PC-3 (cell line): ENCODE measurements at regions not wholly inside any gene's neighbourhood (a gene's known extent, or its start where the extent isn't known, plus 50 kb on each side); places are given as distances from the start of the nearest gene placed in this dataset.

ENCODE experiments used
- ATAC-seq: fragments of 200-7000 bp; cut with Tn5 transposase; 2 replicates; pipeline ENCODE4 v1.9.1; 2020; ENCODE audit warnings: mild to moderate bottlenecking, moderate library complexity
- BruUV-seq: library from RNA; stranded (reverse); fragments of 400-500 nt; replicated peaks from 2 replicates; lab custom pipeline; 2021; lab: Mats Ljungman, UMichigan
- CTCF ChIA-PET: fragments of 300-600 bp; sonication (Branson Sonifier 250); formaldehyde crosslinking; loops from one replicate; lab custom pipeline; 2022; ENCODE audit warnings: antibody characterized with exemption; lab: Charles Lee
- POLR2A ChIA-PET: fragments of 300-600 bp; sonication (Branson Sonifier 250); formaldehyde crosslinking; loops from one replicate; lab custom pipeline; 2022; ENCODE audit warnings: antibody characterized with exemption; ENCODE audit not compliant: unreplicated experiment; lab: Charles Lee
- DNase-seq: peaks from one replicate; pipeline ENCODE4 v3.0.0-alpha.2; 2015
- H2AFZ ChIP-seq: fragments of 300-600 bp; sonication (generic); 2 replicates; pipeline ENCODE4 v1.6.0; 2016; ENCODE audit warnings: antibody characterized with exemption, low read length
- H3F3A ChIP-seq: fragments of 300-600 bp; sonication (generic); one replicate; pipeline ENCODE4 v1.6.0; 2017; ENCODE audit warnings: antibody characterized with exemption, low read length, control low read depth, mild to moderate bottlenecking; ENCODE audit not compliant: unreplicated experiment
- H3K27ac ChIP-seq: fragments of 300-600 bp; sonication (generic); 2 replicates; pipeline ENCODE4 v1.5.1; 2016; ENCODE audit warnings: mild to moderate bottlenecking, low read length
- H3K27me3 ChIP-seq: fragments of 300-600 bp; sonication (generic); 2 replicates; pipeline ENCODE4 v1.6.1; 2016; ENCODE audit warnings: low read length, mixed read lengths
- H3K36me3 ChIP-seq: fragments of 300-600 bp; sonication (generic); 2 replicates; pipeline ENCODE4 v1.6.1; 2016; ENCODE audit warnings: low read depth, mixed run types, low read length, mixed read lengths
- H3K4me1 ChIP-seq: fragments of 300-600 bp; sonication (generic); 2 replicates; pipeline ENCODE4 v1.5.1; 2016; ENCODE audit warnings: low read length; ENCODE audit not compliant: insufficient read depth
- H3K4me2 ChIP-seq: fragments of 300-600 bp; sonication (generic); 2 replicates; pipeline ENCODE4 v1.6.0; 2016; ENCODE audit warnings: low read length
- H3K4me3 ChIP-seq: fragments of 300-600 bp; sonication (generic); 2 replicates; pipeline ENCODE4 v1.5.1; 2016; ENCODE audit warnings: mild to moderate bottlenecking, low read length, mixed read lengths
- H3K79me2 ChIP-seq: fragments of 300-600 bp; sonication (generic); 2 replicates; pipeline ENCODE4 v1.6.1; 2017; ENCODE audit warnings: low read length, mixed read lengths
- H3K9ac ChIP-seq: fragments of 300-600 bp; sonication (generic); 2 replicates; pipeline ENCODE4 v1.6.0; 2016; ENCODE audit warnings: mild to moderate bottlenecking, low read length
- H3K9me2 ChIP-seq: fragments of 300-600 bp; sonication (generic); replicated peaks from 2 replicates; pipeline ENCODE4 v1.6.1; 2016; ENCODE audit warnings: mixed run types, low read length, mixed read lengths
- H3K9me3 ChIP-seq: fragments of 300-600 bp; sonication (generic); 2 replicates; pipeline ENCODE4 v1.6.1; 2016; ENCODE audit warnings: low read length, mixed read lengths
- H4K20me1 ChIP-seq: fragments of 300-600 bp; sonication (generic); 2 replicates; pipeline ENCODE4 v1.6.1; 2016; ENCODE audit warnings: low read length, mixed read lengths
- EZH2 ChIP-seq: fragments of 300-600 bp; sonication (generic); IDR thresholded peaks from one replicate; pipeline ENCODE4 v1.6.1; 2017; ENCODE audit warnings: antibody characterized with exemption, mild to moderate bottlenecking, low read length; ENCODE audit not compliant: unreplicated experiment
- EZH2phosphoT487 ChIP-seq: fragments of 300-600 bp; sonication (generic); IDR thresholded peaks from 2 replicates; pipeline ENCODE4 v1.6.1; 2018; ENCODE audit warnings: mild to moderate bottlenecking, antibody characterized with exemption, low read length, borderline replicate concordance
- intact Hi-C: fragments of 100-400 bp; cut with micrococcal nuclease; formaldehyde crosslinking; loops from 2 replicates; pipeline ENCODE4 v1.9.0; 2023
- TF ChIP-seq, protein P1 (sequence below): fragments of 300-600 bp; sonication (generic); conservative IDR thresholded peaks from 2 replicates; pipeline ENCODE4 v1.5.1; 2017; ENCODE audit warnings: antibody characterized with exemption, low read depth, mild to moderate bottlenecking, low read length

DNA sequence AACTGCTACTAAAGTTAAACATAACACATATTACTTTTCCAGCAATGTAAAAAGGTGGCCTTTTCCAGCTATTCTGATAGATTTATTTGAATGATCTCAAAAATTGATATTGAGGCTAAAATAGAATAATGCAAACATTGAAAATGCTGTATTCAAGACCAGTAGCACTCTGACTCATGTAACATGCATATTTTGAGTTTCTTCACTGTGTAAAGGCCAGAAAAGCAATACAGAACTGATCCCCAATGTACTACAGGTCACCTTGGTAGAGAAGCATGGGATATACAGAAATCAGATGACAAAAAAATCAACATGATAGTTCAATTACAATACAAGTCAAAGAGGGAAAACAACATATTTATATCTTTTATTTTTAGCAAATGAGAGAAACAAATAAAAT, 419.6 kb downstream of the DIPK2A start:
- no peak overlapping the region for H3K4me3 ChIP-seq
- no TSS peak for BruUV-seq
- H3K27ac ChIP-seq, result no peak overlapping the region
- no peaks in the 10 kb centered on the region for H3K79me2 ChIP-seq
- TF ChIP-seq, protein P1, sequence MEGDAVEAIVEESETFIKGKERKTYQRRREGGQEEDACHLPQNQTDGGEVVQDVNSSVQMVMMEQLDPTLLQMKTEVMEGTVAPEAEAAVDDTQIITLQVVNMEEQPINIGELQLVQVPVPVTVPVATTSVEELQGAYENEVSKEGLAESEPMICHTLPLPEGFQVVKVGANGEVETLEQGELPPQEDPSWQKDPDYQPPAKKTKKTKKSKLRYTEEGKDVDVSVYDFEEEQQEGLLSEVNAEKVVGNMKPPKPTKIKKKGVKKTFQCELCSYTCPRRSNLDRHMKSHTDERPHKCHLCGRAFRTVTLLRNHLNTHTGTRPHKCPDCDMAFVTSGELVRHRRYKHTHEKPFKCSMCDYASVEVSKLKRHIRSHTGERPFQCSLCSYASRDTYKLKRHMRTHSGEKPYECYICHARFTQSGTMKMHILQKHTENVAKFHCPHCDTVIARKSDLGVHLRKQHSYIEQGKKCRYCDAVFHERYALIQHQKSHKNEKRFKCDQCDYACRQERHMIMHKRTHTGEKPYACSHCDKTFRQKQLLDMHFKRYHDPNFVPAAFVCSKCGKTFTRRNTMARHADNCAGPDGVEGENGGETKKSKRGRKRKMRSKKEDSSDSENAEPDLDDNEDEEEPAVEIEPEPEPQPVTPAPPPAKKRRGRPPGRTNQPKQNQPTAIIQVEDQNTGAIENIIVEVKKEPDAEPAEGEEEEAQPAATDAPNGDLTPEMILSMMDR, result no peak
- TF ChIP-seq EZH2 (no peak), EZH2phosphoT487 (no peak)
- no peaks in the 10 kb centered on the region for H4K20me1 ChIP-seq
- ChIA-PET CTCF (no interaction called here), POLR2A (no interaction called here)
- no peak overlapping the region for H2AFZ ChIP-seq
- no peak overlapping the region for H3K9ac ChIP-seq
- DNase-seq (no peak), ATAC-seq (no peak)
- no peaks in the 10 kb centered on the region for H3K9me2 ChIP-seq
- no peaks in the 10 kb centered on the region for H3K36me3 ChIP-seq
- intact Hi-C loops, result no loop called here
- no peaks in the 10 kb centered on the region for H3F3A ChIP-seq
- peaks cover 14% of the 10 kb centered on the region for H3K4me1 ChIP-seq
- no peaks in the 10 kb centered on the region for H3K27me3 ChIP-seq
- H3K4me2 ChIP-seq, result no peak overlapping the region
- no peaks in the 10 kb centered on the region for H3K9me3 ChIP-seq

- no peaks in the 10 kb centered on the region for H4K20me1 ChIP-seq
- no peak overlapping the region for H3K4me3 ChIP-seq
- BruUV-seq, result no TSS peak
- no peaks in the 10 kb centered on the region for H3K9me2 ChIP-seq
- peaks cover 14% of the 10 kb centered on the region for H3K4me1 ChIP-seq
- no peaks in the 10 kb centered on the region for H3K27me3 ChIP-seq
- no peaks in the 10 kb centered on the region; the same call in 1 of the 2 replicates for H3K36me3 ChIP-seq
- H3K79me2 ChIP-seq, result no peaks in the 10 kb centered on the region
- H3F3A ChIP-seq, result no peaks in the 10 kb centered on the region
- TF ChIP-seq EZH2, result no peak
- TF ChIP-seq, protein P1, result no peak
- TF ChIP-seq EZH2phosphoT487, result no peak
- H2AFZ ChIP-seq, result no peak overlapping the region
- peak overlapping the region; percentile 62 for H3K27ac ChIP-seq
- intact Hi-C loops, result no loop called here
- ATAC-seq (peak; percentile 92), DNase-seq (peak; percentile 68)
- H3K9me3 ChIP-seq, result no peaks in the 10 kb centered on the region
- POLR2A ChIA-PET, result no interaction called here
- no peak overlapping the region; the same call in 1 of the 2 replicates for H3K9ac ChIP-seq
- CTCF ChIA-PET, result interaction anchor here (0.5 kb wide), 1 partner anchor 214 kb away, joined by 12 read pairs; no protein-coding TSS in a partner anchor
- H3K4me2 ChIP-seq, result no peak overlapping the region
Observed at GRCh38 chr3:144394032-144394431, 422.4 kb downstream of the DIPK2A start.

DNA sequence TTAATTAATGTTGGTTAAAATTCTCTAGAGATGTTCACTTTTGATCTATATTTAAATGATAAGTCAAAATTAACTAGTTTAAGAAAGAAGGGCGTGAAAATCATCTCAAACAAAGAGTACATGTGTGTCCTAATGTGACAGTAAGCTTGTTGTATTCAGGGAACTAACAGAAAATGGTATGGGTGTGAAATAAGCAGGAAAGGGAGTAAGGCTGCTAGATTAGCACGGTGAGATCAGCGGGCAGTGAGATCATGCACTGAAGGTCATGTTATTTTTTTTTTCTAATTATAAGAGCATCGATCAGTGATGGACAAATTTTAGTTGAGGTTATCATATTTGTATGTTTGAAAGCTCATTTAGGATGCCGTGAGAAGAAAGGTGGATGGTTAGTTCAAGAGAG, 430.8 kb downstream of the DIPK2A start:
- Histone ChIP-seq H3K36me3 (no peaks in the 10 kb centered on the region; the same call in 1 of the 2 replicates), H3K4me2 (no peak overlapping the region), H2AFZ (no peak overlapping the region), H4K20me1 (no peaks in the 10 kb centered on the region), H3K79me2 (no peaks in the 10 kb centered on the region), H3K9ac (no peak overlapping the region), H3K9me2 (no peaks in the 10 kb centered on the region), H3F3A (no peaks in the 10 kb centered on the region), H3K9me3 (no peaks in the 10 kb centered on the region), H3K27me3 (no peaks in the 10 kb centered on the region), H3K4me1 (no peaks in the 10 kb centered on the region), H3K27ac (peak overlapping the region; percentile 38), H3K4me3 (no peak overlapping the region)
- no peak for TF ChIP-seq EZH2phosphoT487
- TF ChIP-seq EZH2, result no peak
- TF ChIP-seq, protein P1, result no peak
- BruUV-seq, result no TSS peak
- no peak for ATAC-seq
- no peak for DNase-seq
- ChIA-PET CTCF (no interaction called here), POLR2A (no interaction called here)
- intact Hi-C loops, result no loop called here
